Neural cell (in vitro differentiated cells): ENCODE measurements at regions not wholly inside any gene's neighbourhood (a gene's known extent, or its start where the extent isn't known, plus 50 kb on each side); places are given as distances from the start of the nearest gene placed in this dataset.

Experiments
- H2AFZ ChIP-seq: fragments of 200-600, 300-800 bp; sonication (generic), shearing (Covaris generic); 2 replicates; pipeline ENCODE4 v1.6.0; 2014; ENCODE audit warnings: low read depth, mild to moderate bottlenecking, antibody characterized with exemption, low read length, moderate library complexity
- H3F3A ChIP-seq: fragments of 200-600 bp; shearing (Covaris generic); 2 replicates; pipeline ENCODE4 v1.6.1; 2016; ENCODE audit warnings: mild to moderate bottlenecking, moderate library complexity, mixed read lengths, antibody characterized with exemption, low read length; ENCODE audit not compliant: insufficient read depth, poor library complexity, severe bottlenecking
- H3K27ac ChIP-seq: fragments of 200-600, 300-800 bp; sonication (generic), shearing (Covaris generic); 2 replicates; pipeline ENCODE4 v1.5.1; 2014; ENCODE audit warnings: mild to moderate bottlenecking, low read length, moderate library complexity
- H3K27me3 ChIP-seq: fragments of 300-800, 200-600 bp; sonication (generic), shearing (Covaris generic); 2 replicates; pipeline ENCODE4 v1.6.0; 2014; ENCODE audit warnings: mild to moderate bottlenecking, low read depth, low read length, moderate library complexity; ENCODE audit not compliant: insufficient read depth
- H3K36me3 ChIP-seq: fragments of 300-800, 200-600 bp; sonication (generic), shearing (Covaris generic); 2 replicates; pipeline ENCODE4 v1.5.1; 2014; ENCODE audit warnings: mild to moderate bottlenecking, antibody characterized with exemption, low read length, moderate library complexity; ENCODE audit not compliant: insufficient read depth
- H3K4me2 ChIP-seq: fragments of 300-800, 200-600 bp; sonication (generic), shearing (Covaris generic); 2 replicates; pipeline ENCODE4 v1.6.0; 2014; ENCODE audit warnings: mild to moderate bottlenecking, low read length
- H3K4me3 ChIP-seq: fragments of 300-800, 200-600 bp; sonication (generic), shearing (Covaris generic); 2 replicates; pipeline ENCODE4 v1.5.1; 2014; ENCODE audit warnings: mild to moderate bottlenecking, low read length, moderate library complexity
- H3K79me2 ChIP-seq: fragments of 200-600 bp; shearing (Covaris generic); replicated peaks from 2 replicates; pipeline ENCODE4 v1.6.0; 2014; ENCODE audit warnings: mild to moderate bottlenecking, low read length, moderate library complexity; ENCODE audit not compliant: insufficient read depth
- H3K9ac ChIP-seq: fragments of 300-800, 200-600 bp; sonication (generic), shearing (Covaris generic); 2 replicates; pipeline ENCODE4 v1.6.1; 2016; ENCODE audit warnings: mild to moderate bottlenecking, low read length, mixed read lengths
- H3K9me2 ChIP-seq: fragments of 200-600 bp; shearing (Covaris generic); 2 replicates; pipeline ENCODE4 v1.6.1; 2016; ENCODE audit warnings: mild to moderate bottlenecking, low read length, mixed read lengths; ENCODE audit not compliant: insufficient read depth
- H3K9me3 ChIP-seq: fragments of 200-600, 300-800 bp; sonication (generic), shearing (Covaris generic); 2 replicates; pipeline ENCODE4 v1.6.1; 2016; ENCODE audit warnings: mild to moderate bottlenecking, mixed run types, low read length, moderate library complexity, mixed read lengths
- H4K20me1 ChIP-seq: fragments of 200-600 bp; shearing (Covaris generic); 2 replicates; pipeline ENCODE4 v1.6.1; 2016; ENCODE audit warnings: mild to moderate bottlenecking, mixed run types; ENCODE audit not compliant: insufficient read depth
- EP300 ChIP-seq: fragments of 450-650 bp; conservative IDR thresholded peaks from 2 replicates; pipeline ENCODE4 v1.6.1; 2014; ENCODE audit warnings: antibody characterized with exemption, mild to moderate bottlenecking, moderate library complexity; ENCODE audit not compliant: poor library complexity, severe bottlenecking
- EZH2 ChIP-seq: fragments of 200-600, 300-800 bp; shearing (Covaris generic), sonication (generic); IDR thresholded peaks from 2 replicates; pipeline ENCODE4 v1.6.1; 2014; ENCODE audit warnings: antibody characterized with exemption, low read length, borderline replicate concordance, mild to moderate bottlenecking; ENCODE audit not compliant: insufficient read depth, poor library complexity, severe bottlenecking
- MXI1 ChIP-seq: fragments of 450-650 bp; conservative IDR thresholded peaks from 2 replicates; pipeline ENCODE4 v1.6.1; 2014; ENCODE audit warnings: antibody characterized with exemption, mild to moderate bottlenecking; ENCODE audit not compliant: poor library complexity, severe bottlenecking
- POLR2AphosphoS5 ChIP-seq: IDR thresholded peaks from 2 replicates; pipeline ENCODE4 v1.6.1; 2012
- RAD21 ChIP-seq: fragments of 450-650 bp; conservative IDR thresholded peaks from 2 replicates; pipeline ENCODE4 v1.6.1; 2014; ENCODE audit warnings: antibody characterized with exemption, mild to moderate bottlenecking, moderate library complexity
- SMC3 ChIP-seq: fragments of 450-650 bp; conservative IDR thresholded peaks from 2 replicates; pipeline ENCODE4 v1.6.1; 2014; ENCODE audit warnings: antibody characterized with exemption, mild to moderate bottlenecking, moderate library complexity; ENCODE audit not compliant: poor library complexity
- TAF1 ChIP-seq: IDR thresholded peaks from 2 replicates; pipeline ENCODE4 v1.6.1; 2012; ENCODE audit warnings: low read depth
- TF ChIP-seq, protein P1 (sequence below): IDR thresholded peaks from 2 replicates; pipeline ENCODE4 v1.6.1; 2012; ENCODE audit warnings: borderline replicate concordance
- TF ChIP-seq, protein P2 (sequence below): fragments of 450-650 bp; IDR thresholded peaks from 2 replicates; pipeline ENCODE4 v1.5.1; 2014; ENCODE audit warnings: antibody characterized with exemption, mild to moderate bottlenecking, moderate library complexity; ENCODE audit not compliant: poor library complexity, severe bottlenecking

DNA sequence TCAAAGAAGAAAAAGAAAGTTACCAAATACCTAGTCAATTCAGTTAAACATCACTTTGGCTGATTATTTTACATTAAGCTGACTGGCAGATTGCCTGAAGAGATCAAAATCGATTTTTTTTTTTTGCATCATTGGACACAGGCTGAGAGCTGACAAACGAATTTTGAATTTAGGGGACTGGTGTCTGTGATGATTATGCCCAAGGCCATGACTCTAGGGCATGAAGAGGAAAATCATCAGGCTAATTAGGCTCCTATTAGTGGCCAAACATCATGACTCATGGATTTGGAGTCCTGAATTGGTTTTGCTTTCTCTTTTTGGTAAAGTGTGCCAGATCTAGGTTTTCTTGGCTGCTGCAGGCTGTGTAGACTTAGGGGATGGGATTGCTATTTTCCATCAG is 829.3 kb upstream of the LCORL start:
- Histone ChIP-seq H4K20me1 (no peaks in the 10 kb centered on the region), H3K27ac (no peak overlapping the region), H3K27me3 (no peaks in the 10 kb centered on the region), H3K9me2 (no peaks in the 10 kb centered on the region), H3K4me2 (no peak overlapping the region), H2AFZ (no peak overlapping the region), H3F3A (no peaks in the 10 kb centered on the region), H3K9ac (no peak overlapping the region), H3K9me3 (no peaks in the 10 kb centered on the region), H3K79me2 (no peaks in the 10 kb centered on the region), H3K4me3 (no peak overlapping the region), H3K36me3 (no peaks in the 10 kb centered on the region)
- TF ChIP-seq, protein P1, sequence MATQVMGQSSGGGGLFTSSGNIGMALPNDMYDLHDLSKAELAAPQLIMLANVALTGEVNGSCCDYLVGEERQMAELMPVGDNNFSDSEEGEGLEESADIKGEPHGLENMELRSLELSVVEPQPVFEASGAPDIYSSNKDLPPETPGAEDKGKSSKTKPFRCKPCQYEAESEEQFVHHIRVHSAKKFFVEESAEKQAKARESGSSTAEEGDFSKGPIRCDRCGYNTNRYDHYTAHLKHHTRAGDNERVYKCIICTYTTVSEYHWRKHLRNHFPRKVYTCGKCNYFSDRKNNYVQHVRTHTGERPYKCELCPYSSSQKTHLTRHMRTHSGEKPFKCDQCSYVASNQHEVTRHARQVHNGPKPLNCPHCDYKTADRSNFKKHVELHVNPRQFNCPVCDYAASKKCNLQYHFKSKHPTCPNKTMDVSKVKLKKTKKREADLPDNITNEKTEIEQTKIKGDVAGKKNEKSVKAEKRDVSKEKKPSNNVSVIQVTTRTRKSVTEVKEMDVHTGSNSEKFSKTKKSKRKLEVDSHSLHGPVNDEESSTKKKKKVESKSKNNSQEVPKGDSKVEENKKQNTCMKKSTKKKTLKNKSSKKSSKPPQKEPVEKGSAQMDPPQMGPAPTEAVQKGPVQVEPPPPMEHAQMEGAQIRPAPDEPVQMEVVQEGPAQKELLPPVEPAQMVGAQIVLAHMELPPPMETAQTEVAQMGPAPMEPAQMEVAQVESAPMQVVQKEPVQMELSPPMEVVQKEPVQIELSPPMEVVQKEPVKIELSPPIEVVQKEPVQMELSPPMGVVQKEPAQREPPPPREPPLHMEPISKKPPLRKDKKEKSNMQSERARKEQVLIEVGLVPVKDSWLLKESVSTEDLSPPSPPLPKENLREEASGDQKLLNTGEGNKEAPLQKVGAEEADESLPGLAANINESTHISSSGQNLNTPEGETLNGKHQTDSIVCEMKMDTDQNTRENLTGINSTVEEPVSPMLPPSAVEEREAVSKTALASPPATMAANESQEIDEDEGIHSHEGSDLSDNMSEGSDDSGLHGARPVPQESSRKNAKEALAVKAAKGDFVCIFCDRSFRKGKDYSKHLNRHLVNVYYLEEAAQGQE, result no peak
- TF ChIP-seq MXI1 (no peak), SMC3 (no peak), EZH2 (no peak), POLR2AphosphoS5 (no peak), TAF1 (no peak), RAD21 (no peak), EP300 (no peak)
- TF ChIP-seq, protein P2, sequence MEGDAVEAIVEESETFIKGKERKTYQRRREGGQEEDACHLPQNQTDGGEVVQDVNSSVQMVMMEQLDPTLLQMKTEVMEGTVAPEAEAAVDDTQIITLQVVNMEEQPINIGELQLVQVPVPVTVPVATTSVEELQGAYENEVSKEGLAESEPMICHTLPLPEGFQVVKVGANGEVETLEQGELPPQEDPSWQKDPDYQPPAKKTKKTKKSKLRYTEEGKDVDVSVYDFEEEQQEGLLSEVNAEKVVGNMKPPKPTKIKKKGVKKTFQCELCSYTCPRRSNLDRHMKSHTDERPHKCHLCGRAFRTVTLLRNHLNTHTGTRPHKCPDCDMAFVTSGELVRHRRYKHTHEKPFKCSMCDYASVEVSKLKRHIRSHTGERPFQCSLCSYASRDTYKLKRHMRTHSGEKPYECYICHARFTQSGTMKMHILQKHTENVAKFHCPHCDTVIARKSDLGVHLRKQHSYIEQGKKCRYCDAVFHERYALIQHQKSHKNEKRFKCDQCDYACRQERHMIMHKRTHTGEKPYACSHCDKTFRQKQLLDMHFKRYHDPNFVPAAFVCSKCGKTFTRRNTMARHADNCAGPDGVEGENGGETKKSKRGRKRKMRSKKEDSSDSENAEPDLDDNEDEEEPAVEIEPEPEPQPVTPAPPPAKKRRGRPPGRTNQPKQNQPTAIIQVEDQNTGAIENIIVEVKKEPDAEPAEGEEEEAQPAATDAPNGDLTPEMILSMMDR, result no peak

DNA sequence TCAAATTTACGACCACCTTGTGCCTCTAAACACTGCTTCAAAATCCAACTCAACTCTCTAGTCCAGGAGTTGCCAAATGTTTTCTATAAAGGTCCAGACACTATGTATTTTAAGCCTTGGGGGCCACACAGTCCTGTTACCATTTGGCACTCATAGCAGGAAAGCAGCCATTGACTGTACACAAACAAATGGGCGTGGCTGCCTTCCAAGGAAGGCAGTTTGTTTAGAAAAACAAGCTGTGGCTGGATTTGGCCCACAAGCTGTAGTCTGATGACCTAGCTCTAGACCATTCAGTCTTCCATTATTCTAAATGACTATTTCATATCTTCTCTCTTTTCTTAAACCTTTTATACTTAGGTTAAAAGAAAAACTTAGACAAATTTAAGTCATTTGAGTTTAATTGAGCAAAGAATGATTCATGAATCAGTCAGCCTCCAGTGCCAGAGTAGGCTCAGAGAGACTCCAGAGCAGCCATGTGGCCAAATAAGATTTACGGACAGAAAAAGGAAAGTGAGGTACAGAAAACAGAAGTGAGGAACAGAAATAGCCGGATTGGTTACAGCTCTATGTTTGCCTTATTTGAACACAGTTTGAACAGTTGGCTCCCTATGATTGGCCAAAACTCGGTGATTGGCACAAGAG is 825.8 kb upstream of the LCORL start:
- Histone ChIP-seq H3F3A (no peaks in the 10 kb centered on the region), H3K4me3 (no peak overlapping the region), H2AFZ (no peak overlapping the region), H3K4me2 (no peak overlapping the region), H3K27ac (no peak overlapping the region), H3K9me3 (no peaks in the 10 kb centered on the region), H3K9ac (no peak overlapping the region), H3K9me2 (no peaks in the 10 kb centered on the region), H3K79me2 (no peaks in the 10 kb centered on the region), H3K27me3 (no peaks in the 10 kb centered on the region), H3K36me3 (no peaks in the 10 kb centered on the region), H4K20me1 (no peaks in the 10 kb centered on the region)
- TF ChIP-seq, protein P2, result no peak
- no peak for TF ChIP-seq SMC3
